ENCODE measurements at regions not wholly inside any gene's neighbourhood (a gene's known extent, or its start where the extent isn't known, plus 50 kb on each side); places are given as distances from the start of the nearest gene placed in this dataset.
A peak's percentile ranks its signal among the peaks of the same experiment; 100 is the strongest.

GRCh38 chr15:35630532-35630931 lies 84.6 kb upstream of the DPH6 start:
- Histone ChIP-seq H2AK9ac (replicated peaks; ENCODE audit: low read depth, low read length, poor library complexity) (no peak overlapping the region), H4K20me1 (ENCODE audit: insufficient read depth, low read length) (no peaks in the 10 kb centered on the region), H2AFZ (replicated peaks; ENCODE audit: low read length, poor library complexity) (no peak overlapping the region), H3K4me1 (ENCODE audit: control insufficient read depth, insufficient read depth, low read length) (peaks cover 8% of the 10 kb centered on the region), H3K9me3 (ENCODE audit: control insufficient read depth, insufficient read depth, low read length) (no peaks in the 10 kb centered on the region), H3K36me3 (ENCODE audit: control insufficient read depth, insufficient read depth, low read length) (no peaks in the 10 kb centered on the region), H3K14ac (replicated peaks; ENCODE audit: low read depth, low read length) (no peak overlapping the region), H2BK120ac (ENCODE audit: low read depth, low read length) (no peak overlapping the region), H2BK20ac (ENCODE audit: low read depth, low read length) (no peak overlapping the region), H4K8ac (ENCODE audit: low read depth in 2 of 2, low read length in 2 of 2) (no peak overlapping the region), H3K79me1 (ENCODE audit: low read depth in 1 of 2, low read length in 2 of 2) (no peaks in the 10 kb centered on the region), H2BK15ac (ENCODE audit: low read depth, low read length) (no peak overlapping the region), H3K18ac (ENCODE audit: low read depth, low read length) (no peak overlapping the region), H3K4me3 (ENCODE audit: insufficient read depth, low read depth, low read length) (no peak overlapping the region), H2AK5ac (ENCODE audit: low read depth, low read length) (no peak overlapping the region), H4K5ac (ENCODE audit: low read depth, low read length) (no peak overlapping the region), H3K9me1 (ENCODE audit: insufficient read depth, low read length) (no peaks in the 10 kb centered on the region; the same call in 1 of the 2 replicates), H3K4me2 (ENCODE audit: low read depth, low read length) (no peak overlapping the region), H2BK5ac (ENCODE audit: low read depth, low read length, poor library complexity, severe bottlenecking) (no peak overlapping the region), H3K27ac (ENCODE audit: insufficient read depth, low read length) (no peak overlapping the region), H3K27me3 (ENCODE audit: control insufficient read depth, insufficient read depth, low read length) (no peaks in the 10 kb centered on the region), H3K56ac (ENCODE audit: extremely low read depth, insufficient read depth, low read length) (no peak overlapping the region), H4K91ac (ENCODE audit: insufficient read depth, low read depth, low read length) (no peak overlapping the region), H3K4ac (ENCODE audit: low read depth, low read length) (no peak overlapping the region), H3K9ac (ENCODE audit: low read depth, low read length) (no peak overlapping the region), H3K23ac (ENCODE audit: low read depth, low read length) (no peak overlapping the region)
- ATAC-seq (ENCODE audit: low read depth) (no peak), DNase-seq (no peak)
- ChIA-PET POLR2A (ENCODE audit: unreplicated experiment) (no interaction called here), CTCF (no interaction called here)
- dilution Hi-C loops (cut with HindIII; ENCODE audit: low sequenced_read_pairs, unreplicated experiment) = no loop called here
- in situ Hi-C loops (cut with MboI; ENCODE audit: low sequenced_read_pairs) = no loop called here
- no peak for TF ChIP-seq RAD21 (IDR thresholded peaks at IDR 0.05; ENCODE audit: low read length)
- TF ChIP-seq CHD1 (IDR thresholded peaks at IDR 0.05; ENCODE audit: low read depth, low read length) = no peak
- TF ChIP-seq MXI1 (IDR thresholded peaks at IDR 0.05; ENCODE audit: borderline replicate concordance, low read depth, low read length) = no peak
- peak; percentile 66; the same call in 1 of the 2 replicates for TF ChIP-seq CEBPB (IDR thresholded peaks at IDR 0.05; ENCODE audit: low read depth, low read length)
- intact Hi-C loops (cut with micrococcal nuclease) = no loop called here
- no CpG with 5 or more reads among the region's 3 CpGs for WGBS, 2 experiments (ENCODE audit: extremely low coverage in 2 of 2, insufficient read length in 1 of 2)
- BruUV-seq (replicated peaks) = no TSS peak

Data from IMR-90 (cell line).